ENCODE measurements at regions not wholly inside any gene's neighbourhood (a gene's known extent, or its start where the extent isn't known, plus 50 kb on each side); places are given as distances from the start of the nearest gene placed in this dataset.

DNA sequence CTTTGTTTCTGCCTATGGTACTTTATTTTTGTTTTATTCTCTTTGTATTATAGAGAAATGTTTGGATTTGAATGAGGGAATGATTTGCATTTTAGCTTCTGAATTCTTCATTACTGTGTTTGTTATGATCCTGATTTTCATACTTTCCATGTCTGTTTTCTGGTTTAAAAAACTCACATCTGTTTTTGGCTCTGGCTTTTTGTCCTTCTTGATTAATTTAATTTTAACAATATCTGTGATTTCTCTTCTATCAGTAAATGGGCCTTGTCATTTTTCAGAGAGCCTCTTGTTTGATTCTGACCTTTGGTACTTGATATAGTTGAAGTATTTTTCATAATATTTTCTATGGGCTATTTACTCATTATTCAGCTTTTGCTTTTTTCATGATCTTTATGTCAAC, 341.6 kb upstream of the HAND2 start:
- Histone ChIP-seq H3K27me3 (ENCODE audit: control insufficient read depth, insufficient read depth, low read length) (no peaks in the 10 kb centered on the region), H3K4me3 (ENCODE audit: low read depth, low read length) (no peak overlapping the region), H3K36me3 (ENCODE audit: control insufficient read depth, insufficient read depth, low read length) (no peaks in the 10 kb centered on the region)
- no peak for DNase-seq (ENCODE audit: low read depth)
- TF ChIP-seq, protein P1, sequence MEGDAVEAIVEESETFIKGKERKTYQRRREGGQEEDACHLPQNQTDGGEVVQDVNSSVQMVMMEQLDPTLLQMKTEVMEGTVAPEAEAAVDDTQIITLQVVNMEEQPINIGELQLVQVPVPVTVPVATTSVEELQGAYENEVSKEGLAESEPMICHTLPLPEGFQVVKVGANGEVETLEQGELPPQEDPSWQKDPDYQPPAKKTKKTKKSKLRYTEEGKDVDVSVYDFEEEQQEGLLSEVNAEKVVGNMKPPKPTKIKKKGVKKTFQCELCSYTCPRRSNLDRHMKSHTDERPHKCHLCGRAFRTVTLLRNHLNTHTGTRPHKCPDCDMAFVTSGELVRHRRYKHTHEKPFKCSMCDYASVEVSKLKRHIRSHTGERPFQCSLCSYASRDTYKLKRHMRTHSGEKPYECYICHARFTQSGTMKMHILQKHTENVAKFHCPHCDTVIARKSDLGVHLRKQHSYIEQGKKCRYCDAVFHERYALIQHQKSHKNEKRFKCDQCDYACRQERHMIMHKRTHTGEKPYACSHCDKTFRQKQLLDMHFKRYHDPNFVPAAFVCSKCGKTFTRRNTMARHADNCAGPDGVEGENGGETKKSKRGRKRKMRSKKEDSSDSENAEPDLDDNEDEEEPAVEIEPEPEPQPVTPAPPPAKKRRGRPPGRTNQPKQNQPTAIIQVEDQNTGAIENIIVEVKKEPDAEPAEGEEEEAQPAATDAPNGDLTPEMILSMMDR (IDR thresholded peaks at IDR 0.05; ENCODE audit: insufficient read depth, low read length, poor library complexity, severe bottlenecking), result no peak

DNA sequence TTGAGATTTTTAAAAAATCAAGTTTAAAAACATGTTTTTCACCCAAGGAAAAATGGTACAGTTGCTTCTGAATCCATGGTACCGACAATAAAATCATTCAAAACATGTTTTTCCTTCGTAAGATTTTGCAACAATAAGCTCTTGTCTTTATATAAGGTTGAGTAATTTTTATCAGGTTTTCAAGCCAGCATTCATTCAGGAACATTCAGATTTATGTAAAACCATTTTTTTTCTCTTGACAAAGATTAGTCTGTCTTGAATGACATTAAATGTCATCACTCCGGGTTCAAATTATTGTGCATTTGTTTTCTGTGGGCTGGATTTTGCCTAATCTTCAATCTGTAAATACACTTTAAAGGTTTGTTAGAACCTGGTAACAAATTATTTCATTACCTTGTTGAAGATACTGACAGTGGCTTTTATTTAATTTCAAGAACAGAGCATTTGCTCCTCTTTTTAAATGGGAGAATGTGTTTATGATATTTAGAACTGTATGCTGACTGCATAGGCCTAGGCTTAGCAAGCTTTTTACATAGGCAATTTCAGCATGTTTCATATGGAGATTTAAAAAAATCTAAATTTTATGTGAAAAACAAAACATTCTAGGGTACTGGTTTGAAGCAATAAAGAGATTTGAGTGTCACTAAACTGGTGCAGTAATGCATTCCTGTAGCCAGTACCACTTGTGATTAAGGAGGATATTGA, 336.4 kb upstream of the HAND2 start:
- TF ChIP-seq, protein P1 (IDR thresholded peaks at IDR 0.05; ENCODE audit: insufficient read depth, low read length, poor library complexity, severe bottlenecking), result no peak
- no peak for DNase-seq (ENCODE audit: low read depth)
- Histone ChIP-seq H3K36me3 (ENCODE audit: control insufficient read depth, insufficient read depth, low read length) (no peaks in the 10 kb centered on the region), H3K27me3 (ENCODE audit: control insufficient read depth, insufficient read depth, low read length) (no peaks in the 10 kb centered on the region), H3K4me3 (ENCODE audit: low read depth, low read length) (no peak overlapping the region)

DNA sequence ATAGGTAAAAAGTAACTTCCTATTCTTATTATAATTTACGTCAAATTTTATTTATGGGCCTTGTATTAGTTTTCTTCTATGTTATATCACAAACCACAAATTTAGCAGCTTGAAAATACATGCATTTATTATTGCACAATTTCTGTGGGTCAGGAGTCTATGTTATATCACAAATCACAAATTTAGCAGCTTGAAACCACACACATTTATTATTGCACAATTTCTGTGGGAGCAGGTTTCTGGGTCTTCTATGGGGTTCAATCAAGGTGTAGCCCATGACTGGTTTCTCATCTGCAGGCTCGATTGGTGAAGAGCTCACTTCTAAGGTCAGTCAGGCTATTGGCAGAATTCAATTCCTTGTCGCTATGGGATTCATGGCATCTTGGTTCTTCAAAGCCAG, 332.7 kb upstream of the HAND2 start:
- Histone ChIP-seq H3K27me3 (ENCODE audit: control insufficient read depth, insufficient read depth, low read length) (no peaks in the 10 kb centered on the region), H3K36me3 (ENCODE audit: control insufficient read depth, insufficient read depth, low read length) (no peaks in the 10 kb centered on the region), H3K4me3 (ENCODE audit: low read depth, low read length) (no peak overlapping the region)
- TF ChIP-seq, protein P1 (IDR thresholded peaks at IDR 0.05; ENCODE audit: insufficient read depth, low read length, poor library complexity, severe bottlenecking), result no peak
- no peak for DNase-seq (ENCODE audit: low read depth)

DNA sequence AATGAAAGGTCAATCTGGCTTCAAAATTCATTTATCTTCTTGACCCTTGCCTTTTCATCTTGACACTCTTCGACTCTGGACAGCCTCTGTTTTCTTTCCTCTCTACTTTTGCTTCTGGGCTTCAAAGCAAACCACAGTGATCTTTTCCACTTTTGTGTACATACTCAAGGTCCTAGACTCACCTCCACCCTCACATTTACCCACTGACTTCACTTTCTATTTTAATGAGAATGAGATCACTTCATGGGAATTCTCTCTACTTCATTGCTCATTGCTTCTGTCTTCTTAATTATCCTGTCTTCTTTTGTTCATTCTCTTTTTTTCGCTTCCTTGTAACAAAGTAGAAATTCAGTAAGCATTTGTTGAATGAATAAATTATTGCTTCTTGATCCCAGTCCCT, 330.1 kb upstream of the HAND2 start:
- no peaks in the 10 kb centered on the region for H3K27me3 ChIP-seq (ENCODE audit: control insufficient read depth, insufficient read depth, low read length)
- no peak overlapping the region for H3K4me3 ChIP-seq (ENCODE audit: low read depth, low read length)
- TF ChIP-seq, protein P1 (IDR thresholded peaks at IDR 0.05; ENCODE audit: insufficient read depth, low read length, poor library complexity, severe bottlenecking), result no peak
- DNase-seq (ENCODE audit: low read depth), result peak; percentile 14
- no peaks in the 10 kb centered on the region for H3K36me3 ChIP-seq (ENCODE audit: control insufficient read depth, insufficient read depth, low read length)

DNA sequence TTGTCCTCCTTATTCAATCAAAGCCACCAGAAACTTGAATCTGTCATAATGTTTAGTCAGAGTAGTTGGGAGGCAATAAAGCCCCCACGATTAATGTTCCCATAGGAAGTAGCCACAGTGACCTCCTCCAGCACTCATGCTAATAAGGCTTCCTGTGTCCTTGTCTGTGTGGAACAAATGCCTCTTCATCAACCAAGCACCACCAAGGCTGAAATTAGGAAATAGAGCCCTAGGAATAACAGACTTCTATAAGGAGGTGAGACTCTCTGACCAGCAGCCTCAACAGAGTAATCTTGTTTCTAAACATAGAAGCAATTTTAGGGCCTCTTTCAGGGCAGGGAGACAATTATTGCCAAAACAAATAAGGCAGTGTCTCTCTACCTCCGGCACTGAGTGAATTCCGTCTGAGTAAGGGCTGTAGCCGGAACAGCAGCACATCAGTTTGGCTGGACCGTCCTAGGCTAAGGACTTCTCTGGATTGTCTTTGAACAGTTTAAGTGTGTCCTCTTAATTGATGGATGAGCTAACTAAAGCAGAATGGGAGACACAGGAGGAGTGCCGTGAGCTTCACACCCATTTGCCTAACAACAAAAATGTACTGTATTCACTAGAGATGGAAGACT, 329.2 kb upstream of the HAND2 start:
- H3K36me3 ChIP-seq (ENCODE audit: control insufficient read depth, insufficient read depth, low read length), result no peaks in the 10 kb centered on the region
- DNase-seq (ENCODE audit: low read depth), result no peak
- no peak overlapping the region for H3K4me3 ChIP-seq (ENCODE audit: low read depth, low read length)
- H3K27me3 ChIP-seq (ENCODE audit: control insufficient read depth, insufficient read depth, low read length), result no peaks in the 10 kb centered on the region
- TF ChIP-seq, protein P1 (IDR thresholded peaks at IDR 0.05; ENCODE audit: insufficient read depth, low read length, poor library complexity, severe bottlenecking), result no peak

DNA sequence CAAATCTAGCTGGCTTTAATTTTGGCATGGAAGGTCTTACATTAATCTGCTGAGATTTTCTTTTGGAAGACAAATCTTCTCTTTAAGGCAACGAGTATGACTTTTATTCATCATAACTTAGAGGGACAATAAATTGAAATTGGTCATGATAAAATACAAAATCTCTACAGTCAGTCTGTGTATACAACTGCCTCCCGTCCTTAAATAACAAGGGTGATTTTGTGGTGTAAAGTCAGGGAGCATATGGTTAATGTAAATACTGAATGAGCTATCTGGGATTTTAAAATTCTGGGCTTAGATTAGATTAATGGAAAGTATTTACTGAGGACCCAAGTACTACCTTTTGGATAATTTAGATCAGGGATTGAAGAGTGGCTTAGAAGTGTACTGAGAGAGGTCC, 328.4 kb upstream of the HAND2 start:
- no peak for DNase-seq (ENCODE audit: low read depth)
- Histone ChIP-seq H3K27me3 (ENCODE audit: control insufficient read depth, insufficient read depth, low read length) (no peaks in the 10 kb centered on the region), H3K4me3 (ENCODE audit: low read depth, low read length) (no peak overlapping the region), H3K36me3 (ENCODE audit: control insufficient read depth, insufficient read depth, low read length) (no peaks in the 10 kb centered on the region)
- TF ChIP-seq, protein P1 (IDR thresholded peaks at IDR 0.05; ENCODE audit: insufficient read depth, low read length, poor library complexity, severe bottlenecking), result no peak
